ENCODE measurements at regions not wholly inside any gene's neighbourhood (a gene's known extent, or its start where the extent isn't known, plus 50 kb on each side); places are given as distances from the start of the nearest gene placed in this dataset.
"Not testable (repeated sequence)": the region's sequence is repeated elsewhere in the genome, so short reads cannot be mapped to it uniquely, and the experiment has no call there.

GRCh38 chr15:22236469-22236868 is 156.1 kb downstream of the OR4M2 start:
- H3K9ac ChIP-seq (ENCODE audit: low read length), result no peak overlapping the region
- no peak overlapping the region for H2AFZ ChIP-seq (ENCODE audit: low read depth, low read length)
- no peak overlapping the region for H3K4me2 ChIP-seq (ENCODE audit: low read length)
- no peak overlapping the region for H3K4me3 ChIP-seq (ENCODE audit: low read length)
- H3K4me1 ChIP-seq (ENCODE audit: low read length), result no peaks in the 10 kb centered on the region
- H3K9me3 ChIP-seq (ENCODE audit: insufficient read depth, low read length), result no peaks in the 10 kb centered on the region
- no peaks in the 10 kb centered on the region for H3K79me2 ChIP-seq (ENCODE audit: low read length)
- H3K36me3 ChIP-seq (replicated peaks; ENCODE audit: low read depth, low read length), result no peaks in the 10 kb centered on the region
- no peak for TF ChIP-seq EZH2phosphoT487 (IDR thresholded peaks at IDR 0.05; ENCODE audit: low read depth)
- no peak overlapping the region for H3K27ac ChIP-seq (ENCODE audit: low read length)
- no peaks in the 10 kb centered on the region for H4K20me1 ChIP-seq (ENCODE audit: insufficient read depth, low read length)
- peaks cover 10% of the 10 kb centered on the region; the same call in 1 of the 2 replicates for H3K27me3 ChIP-seq (ENCODE audit: low read depth, low read length)

- Histone ChIP-seq H3K9me3 (ENCODE audit: insufficient read depth, low read length) (no peaks in the 10 kb centered on the region), H3K36me3 (replicated peaks; ENCODE audit: low read depth, low read length) (no peaks in the 10 kb centered on the region), H3K4me3 (ENCODE audit: low read length) (no peak overlapping the region), H3K79me2 (ENCODE audit: low read length) (no peaks in the 10 kb centered on the region), H3K4me1 (ENCODE audit: low read length) (no peaks in the 10 kb centered on the region), H2AFZ (ENCODE audit: low read depth, low read length) (no peak overlapping the region), H4K20me1 (ENCODE audit: insufficient read depth, low read length) (no peaks in the 10 kb centered on the region), H3K9ac (ENCODE audit: low read length) (no peak overlapping the region), H3K27me3 (ENCODE audit: low read depth, low read length) (peaks cover 1% of the 10 kb centered on the region; the same call in 1 of the 2 replicates), H3K4me2 (ENCODE audit: low read length) (no peak overlapping the region), H3K27ac (ENCODE audit: low read length) (no peak overlapping the region)
- TF ChIP-seq EZH2phosphoT487 (IDR thresholded peaks at IDR 0.05; ENCODE audit: low read depth), result no peak
- no peak for TF ChIP-seq CTCF (IDR thresholded peaks at IDR 0.05; ENCODE audit: low read depth, low read length)
Measured at GRCh38 chr15:22237891-22238275, 157.6 kb downstream of the OR4M2 start.

- H3K27me3 ChIP-seq (ENCODE audit: low read depth, low read length); H3K36me3 ChIP-seq (replicated peaks; ENCODE audit: low read depth, low read length); H3K9me3 ChIP-seq (ENCODE audit: insufficient read depth, low read length); H4K20me1 ChIP-seq (ENCODE audit: insufficient read depth, low read length); H3K27ac ChIP-seq (ENCODE audit: low read length); H2AFZ ChIP-seq (ENCODE audit: low read depth, low read length); H3K79me2 ChIP-seq (ENCODE audit: low read length); H3K4me3 ChIP-seq (ENCODE audit: low read length); H3K4me2 ChIP-seq (ENCODE audit: low read length); H3K4me1 ChIP-seq (ENCODE audit: low read length); H3K9ac ChIP-seq (ENCODE audit: low read length): not testable (repeated sequence)
Measured at GRCh38 chr15:22238276-22238958, 158.1 kb downstream of the OR4M2 start.

DNA sequence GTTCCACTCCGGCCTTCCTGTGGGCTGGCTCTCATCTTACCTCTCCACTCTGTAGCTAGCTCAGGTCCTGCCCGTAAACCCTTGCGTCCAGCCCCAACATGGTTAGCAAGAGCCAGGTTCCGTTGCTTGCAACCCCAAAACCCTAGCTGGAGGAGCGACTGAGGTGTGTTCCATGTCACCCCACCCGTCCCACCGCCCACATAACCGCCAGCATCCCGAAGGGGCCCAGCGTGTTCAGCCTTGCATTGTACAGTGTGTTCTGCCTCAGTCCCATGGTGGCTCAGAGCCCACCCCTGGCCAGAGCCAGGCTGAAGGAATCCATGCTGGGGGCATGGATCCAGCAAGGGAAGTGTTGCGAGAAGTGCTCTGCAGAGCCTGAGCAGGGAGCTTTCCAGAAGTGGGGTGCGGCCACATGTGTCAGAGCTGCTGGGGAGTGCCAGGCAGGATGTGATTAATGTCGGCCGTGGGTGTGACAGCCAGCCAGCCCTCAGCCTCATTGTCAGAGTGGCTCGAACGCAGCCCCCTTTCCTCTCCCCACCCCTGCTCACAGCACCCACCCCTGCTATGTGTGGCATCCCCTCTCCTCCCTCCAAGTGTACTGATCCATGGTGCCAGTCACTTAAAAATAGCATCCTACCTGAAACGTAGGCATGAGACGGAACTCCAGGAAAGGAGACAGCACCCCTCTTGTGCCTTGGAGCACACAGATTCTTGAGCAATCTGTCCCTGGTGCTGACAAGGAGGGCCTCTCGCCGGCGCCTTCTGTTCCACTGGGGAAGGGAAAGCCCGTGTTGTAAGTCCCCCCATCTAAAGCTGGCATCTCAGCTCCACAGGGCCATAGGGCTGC is 158.9 kb downstream of the OR4M2 start:
- H4K20me1 ChIP-seq (ENCODE audit: insufficient read depth, low read length); H3K27ac ChIP-seq (ENCODE audit: low read length); H2AFZ ChIP-seq (ENCODE audit: low read depth, low read length); H3K36me3 ChIP-seq (replicated peaks; ENCODE audit: low read depth, low read length); H3K4me3 ChIP-seq (ENCODE audit: low read length); H3K79me2 ChIP-seq (ENCODE audit: low read length); H3K9me3 ChIP-seq (ENCODE audit: insufficient read depth, low read length); H3K4me2 ChIP-seq (ENCODE audit: low read length); H3K4me1 ChIP-seq (ENCODE audit: low read length); H3K27me3 ChIP-seq (ENCODE audit: low read depth, low read length); H3K9ac ChIP-seq (ENCODE audit: low read length): not testable (repeated sequence)

- Histone ChIP-seq H3K79me2 (ENCODE audit: low read length) (no peaks in the 10 kb centered on the region), H3K36me3 (replicated peaks; ENCODE audit: low read depth, low read length) (no peaks in the 10 kb centered on the region), H3K27me3 (ENCODE audit: low read depth, low read length) (no peaks in the 10 kb centered on the region), H2AFZ (ENCODE audit: low read depth, low read length) (no peak overlapping the region), H3K9ac (ENCODE audit: low read length) (no peak overlapping the region), H3K27ac (ENCODE audit: low read length) (no peak overlapping the region), H3K4me2 (ENCODE audit: low read length) (no peak overlapping the region), H4K20me1 (ENCODE audit: insufficient read depth, low read length) (no peaks in the 10 kb centered on the region), H3K4me1 (ENCODE audit: low read length) (no peaks in the 10 kb centered on the region), H3K9me3 (ENCODE audit: insufficient read depth, low read length) (no peaks in the 10 kb centered on the region), H3K4me3 (ENCODE audit: low read length) (no peak overlapping the region)
- TF ChIP-seq CTCF (IDR thresholded peaks at IDR 0.05; ENCODE audit: low read depth, low read length) (no peak), EZH2phosphoT487 (IDR thresholded peaks at IDR 0.05; ENCODE audit: low read depth) (no peak)
Measured at GRCh38 chr15:22239806-22240180, 159.5 kb downstream of the OR4M2 start.

Data from OCI-LY3 (cell line).